SK-N-SH (cell line): ENCODE measurements at regions not wholly inside any gene's neighbourhood (a gene's known extent, or its start where the extent isn't known, plus 50 kb on each side); places are given as distances from the start of the nearest gene placed in this dataset.

Experiments
- EP300 ChIP-seq, 2 experiments: IDR thresholded peaks; 2 replicates each; pipeline versions ENCODE4 v1.4.0 to v1.6.1; 2012; ENCODE audit warnings: borderline replicate concordance in 1 of 2, low read depth in 1 of 2, low read length in 1 of 2
- FOXM1 ChIP-seq: IDR thresholded peaks from 2 replicates; pipeline ENCODE4 v1.4.0; 2012; ENCODE audit warnings: low read depth, mild to moderate bottlenecking
- GATA2 ChIP-seq: sonication (generic); formaldehyde crosslinking; IDR thresholded peaks from 2 replicates; pipeline ENCODE4 v1.5.0; 2020; ENCODE audit warnings: mild to moderate bottlenecking, missing genetic modification reagents
- RFX5 ChIP-seq: IDR thresholded peaks from 2 replicates; pipeline ENCODE4 v1.6.1; 2012; ENCODE audit warnings: mild to moderate bottlenecking, improper control_type of control experiment, low read length
- SIN3A ChIP-seq: IDR thresholded peaks from 2 replicates; pipeline ENCODE4 v1.6.1; 2012; ENCODE audit warnings: low read depth, mild to moderate bottlenecking, low read length, moderate library complexity, borderline replicate concordance
- TF ChIP-seq, protein P1 (sequence below): fragments of 200-600 bp; sonication (generic); IDR thresholded peaks from 2 replicates; pipeline ENCODE4 v1.6.1; 2017; ENCODE audit warnings: antibody characterized with exemption, mild to moderate bottlenecking, moderate library complexity

DNA sequence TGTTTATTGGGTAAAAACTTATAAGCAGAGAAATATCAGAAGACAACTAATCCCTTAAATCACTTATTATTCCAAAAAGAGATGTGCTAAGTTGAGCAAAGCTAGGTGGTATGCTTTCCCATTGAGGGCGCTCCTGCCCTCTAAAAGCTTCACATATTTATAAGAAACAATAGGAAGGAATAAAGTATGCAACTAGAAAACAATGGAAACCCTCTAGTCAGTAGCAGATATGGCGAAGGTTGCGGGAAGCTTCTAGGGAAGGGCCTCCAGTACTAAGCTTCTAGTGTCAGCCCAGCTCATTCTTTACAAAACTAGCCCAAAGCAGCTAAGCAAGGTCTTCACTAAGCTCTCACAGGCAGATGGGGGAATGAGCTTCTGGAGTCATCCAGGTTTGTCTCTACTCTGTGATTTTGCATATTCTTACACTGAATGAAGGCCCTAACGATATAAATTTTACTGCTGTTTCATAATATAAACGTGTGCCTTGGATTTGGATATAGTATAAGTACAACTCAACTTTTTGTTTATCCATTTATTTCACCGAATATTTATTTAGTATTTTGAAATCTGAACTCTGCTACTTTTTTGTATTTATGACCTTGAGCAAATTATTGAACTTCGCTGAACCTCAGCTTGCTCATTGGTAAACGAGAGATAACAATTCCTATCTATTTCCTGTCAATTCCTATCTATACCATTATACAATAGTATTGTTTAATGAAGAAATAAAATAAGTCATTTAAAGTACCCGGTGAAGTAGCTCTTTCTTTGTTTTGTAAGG, 571.4 kb downstream of the ELAVL2 start:
- no peak for TF ChIP-seq RFX5
- TF ChIP-seq, protein P1, sequence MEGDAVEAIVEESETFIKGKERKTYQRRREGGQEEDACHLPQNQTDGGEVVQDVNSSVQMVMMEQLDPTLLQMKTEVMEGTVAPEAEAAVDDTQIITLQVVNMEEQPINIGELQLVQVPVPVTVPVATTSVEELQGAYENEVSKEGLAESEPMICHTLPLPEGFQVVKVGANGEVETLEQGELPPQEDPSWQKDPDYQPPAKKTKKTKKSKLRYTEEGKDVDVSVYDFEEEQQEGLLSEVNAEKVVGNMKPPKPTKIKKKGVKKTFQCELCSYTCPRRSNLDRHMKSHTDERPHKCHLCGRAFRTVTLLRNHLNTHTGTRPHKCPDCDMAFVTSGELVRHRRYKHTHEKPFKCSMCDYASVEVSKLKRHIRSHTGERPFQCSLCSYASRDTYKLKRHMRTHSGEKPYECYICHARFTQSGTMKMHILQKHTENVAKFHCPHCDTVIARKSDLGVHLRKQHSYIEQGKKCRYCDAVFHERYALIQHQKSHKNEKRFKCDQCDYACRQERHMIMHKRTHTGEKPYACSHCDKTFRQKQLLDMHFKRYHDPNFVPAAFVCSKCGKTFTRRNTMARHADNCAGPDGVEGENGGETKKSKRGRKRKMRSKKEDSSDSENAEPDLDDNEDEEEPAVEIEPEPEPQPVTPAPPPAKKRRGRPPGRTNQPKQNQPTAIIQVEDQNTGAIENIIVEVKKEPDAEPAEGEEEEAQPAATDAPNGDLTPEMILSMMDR, result no peak
- no peak for TF ChIP-seq EP300 (IDR thresholded peaks at IDR 0.05; ENCODE audit: borderline replicate concordance in 1 of 2, low read depth in 1 of 2, low read length in 1 of 2)
- TF ChIP-seq SIN3A, result no peak
- TF ChIP-seq GATA2 (CRISPR knock-in tag), result no peak
- TF ChIP-seq FOXM1, result no peak
